GM23338 (cell line): ENCODE measurements at regions not wholly inside any gene's neighbourhood (a gene's known extent, or its start where the extent isn't known, plus 50 kb on each side); places are given as distances from the start of the nearest gene placed in this dataset.

Experiments
- ATAC-seq: fragments of 200-7000 bp; cut with Tn5 transposase; 3 replicates; pipeline ENCODE4 v1.9.1; 2020
- DNase-seq: peaks from one replicate; pipeline ENCODE4 v3.0.0-alpha.2; 2015; ENCODE audit warnings: low spot score
- H2AFZ ChIP-seq: fragments of 200-600 bp; sonication (generic); 2 replicates; pipeline ENCODE4 v1.8.0; 2016; ENCODE audit warnings: antibody characterized with exemption, mild to moderate bottlenecking, moderate library complexity
- H3F3A ChIP-seq: fragments of 200-600 bp; sonication (generic); replicated peaks from 2 replicates; pipeline ENCODE4 v1.8.0; 2017; ENCODE audit warnings: antibody characterized with exemption, mixed run types, low read depth
- H3K27ac ChIP-seq: fragments of 200-600 bp; sonication (generic); 2 replicates; pipeline ENCODE4 v1.6.1; 2016; ENCODE audit warnings: low read depth
- H3K27me3 ChIP-seq: fragments of 200-600 bp; sonication (generic); 2 replicates; pipeline ENCODE4 v1.8.0; 2016; ENCODE audit warnings: mild to moderate bottlenecking, mixed run types, moderate library complexity; ENCODE audit not compliant: insufficient read depth
- H3K36me3 ChIP-seq: fragments of 200-600 bp; sonication (generic); 2 replicates; pipeline ENCODE4 v1.8.0; 2016; ENCODE audit warnings: mild to moderate bottlenecking; ENCODE audit not compliant: insufficient read depth
- H3K4me1 ChIP-seq: fragments of 200-600 bp; sonication (generic); 2 replicates; pipeline ENCODE4 v1.8.0; 2016; ENCODE audit warnings: mild to moderate bottlenecking, moderate library complexity; ENCODE audit not compliant: insufficient read depth
- H3K4me2 ChIP-seq: fragments of 200-600 bp; sonication (generic); 2 replicates; pipeline ENCODE4 v1.7.1; 2017; ENCODE audit warnings: mixed run types
- H3K4me3 ChIP-seq: fragments of 200-600 bp; sonication (generic); 2 replicates; pipeline ENCODE4 v1.6.1; 2016; ENCODE audit warnings: mixed run types
- H3K79me2 ChIP-seq: fragments of 200-600 bp; sonication (generic); replicated peaks from 2 replicates; pipeline ENCODE4 v1.8.0; 2017; ENCODE audit warnings: mild to moderate bottlenecking; ENCODE audit not compliant: insufficient read depth
- H3K9me2 ChIP-seq: fragments of 200-600 bp; sonication (generic); 2 replicates; pipeline ENCODE4 v1.8.0; 2017; ENCODE audit not compliant: insufficient read depth
- H4K20me1 ChIP-seq: fragments of 200-600 bp; sonication (generic); replicated peaks from 2 replicates; pipeline ENCODE4 v1.8.0; 2017; ENCODE audit warnings: mild to moderate bottlenecking; ENCODE audit not compliant: insufficient read depth
- H3K27ac Mint-ChIP-seq: 2 replicates; pipeline ENCODE4 v1.8.0; 2020; ENCODE audit warnings: inconsistent platforms, mild to moderate bottlenecking, moderate library complexity, mixed read lengths
- H3K27me3 Mint-ChIP-seq: 3 replicates; pipeline ENCODE4 v1.8.0; 2022; ENCODE audit warnings: low read depth, mild to moderate bottlenecking, moderate library complexity, mixed read lengths, inconsistent platforms; ENCODE audit not compliant: insufficient read depth, poor library complexity
- H3K36me3 Mint-ChIP-seq: 3 replicates; pipeline ENCODE4 v1.8.0; 2021; ENCODE audit warnings: low read depth, mild to moderate bottlenecking, inconsistent platforms, moderate library complexity, mixed read lengths
- H3K4me1 Mint-ChIP-seq: 3 replicates; pipeline ENCODE4 v1.8.0; 2020; ENCODE audit warnings: mild to moderate bottlenecking, inconsistent platforms, mixed read lengths
- H3K4me3 Mint-ChIP-seq: 3 replicates; pipeline ENCODE4 v1.8.0; 2021; ENCODE audit warnings: moderate library complexity, mild to moderate bottlenecking, inconsistent platforms, mixed read lengths
- H3K9me3 Mint-ChIP-seq: 3 replicates; pipeline ENCODE4 v1.8.0; 2020; ENCODE audit warnings: moderate library complexity, mild to moderate bottlenecking, inconsistent platforms, mixed read lengths
- CREB1 ChIP-seq: fragments of 250-450 bp; sonication (Bioruptor Pico); IDR thresholded peaks from 2 replicates; pipeline ENCODE4 v1.5.0; 2020; ENCODE audit warnings: low read depth, mild to moderate bottlenecking, moderate library complexity
- EZH2 ChIP-seq: fragments of 200-600 bp; sonication (generic); IDR thresholded peaks from one replicate; pipeline ENCODE4 v1.8.0; 2017; ENCODE audit warnings: antibody characterized with exemption, mild to moderate bottlenecking, low read depth; ENCODE audit not compliant: unreplicated experiment
- EZH2phosphoT487 ChIP-seq: fragments of 200-600 bp; sonication (generic); IDR thresholded peaks from one replicate; pipeline ENCODE4 v1.8.1; 2018; ENCODE audit warnings: antibody characterized with exemption; ENCODE audit not compliant: unreplicated experiment
- JUNB ChIP-seq: IDR thresholded peaks from one replicate; pipeline ENCODE4 v1.6.1; 2016; ENCODE audit warnings: antibody characterized with exemption; ENCODE audit not compliant: unreplicated experiment
- NANOG ChIP-seq: IDR thresholded peaks from 2 replicates; pipeline ENCODE4 v1.6.1; 2016; ENCODE audit warnings: antibody characterized with exemption, borderline replicate concordance
- POLR2AphosphoS5 ChIP-seq: IDR thresholded peaks from 2 replicates; pipeline ENCODE4 v1.6.1; 2016; ENCODE audit warnings: antibody characterized with exemption, low read depth
- STAT1 ChIP-seq: IDR thresholded peaks from one replicate; pipeline ENCODE4 v1.6.1; 2016; ENCODE audit warnings: antibody characterized with exemption; ENCODE audit not compliant: unreplicated experiment
- ZNF114 ChIP-seq: fragments of 250-450 bp; sonication (Bioruptor Pico); IDR thresholded peaks from 2 replicates; pipeline ENCODE4 v1.5.0; 2020; ENCODE audit warnings: mild to moderate bottlenecking, moderate library complexity
- ZNF331 ChIP-seq: fragments of 250-450 bp; sonication (Bioruptor Pico); IDR thresholded peaks from 2 replicates; pipeline ENCODE4 v1.5.0; 2020; ENCODE audit warnings: low read depth, mild to moderate bottlenecking, moderate library complexity
- TF ChIP-seq, protein P1 (sequence below): IDR thresholded peaks from one replicate; pipeline ENCODE4 v1.6.1; 2018; ENCODE audit warnings: antibody characterized with exemption; ENCODE audit not compliant: unreplicated experiment
- TF ChIP-seq, protein P2 (sequence below): fragments of 250-450 bp; sonication (Bioruptor Pico); IDR thresholded peaks from 2 replicates; pipeline ENCODE4 v1.5.0; 2020; ENCODE audit warnings: mild to moderate bottlenecking, moderate library complexity
- TF ChIP-seq, protein P3 (sequence below): IDR thresholded peaks from 2 replicates; pipeline ENCODE4 v1.6.1; 2016; ENCODE audit warnings: antibody characterized with exemption
- TF ChIP-seq, protein P4 (sequence below), 2 experiments: fragments of 200-600 bp in 1 of 2; sonication (generic) in 1 of 2; conservative IDR thresholded peaks; 2 replicates each; pipeline versions ENCODE4 v1.5.1 to v1.6.1; 2016 to 2017; ENCODE audit warnings: antibody characterized with exemption in 2 of 2, low read depth in 2 of 2, mild to moderate bottlenecking in 2 of 2, moderate library complexity in 1 of 2

DNA sequence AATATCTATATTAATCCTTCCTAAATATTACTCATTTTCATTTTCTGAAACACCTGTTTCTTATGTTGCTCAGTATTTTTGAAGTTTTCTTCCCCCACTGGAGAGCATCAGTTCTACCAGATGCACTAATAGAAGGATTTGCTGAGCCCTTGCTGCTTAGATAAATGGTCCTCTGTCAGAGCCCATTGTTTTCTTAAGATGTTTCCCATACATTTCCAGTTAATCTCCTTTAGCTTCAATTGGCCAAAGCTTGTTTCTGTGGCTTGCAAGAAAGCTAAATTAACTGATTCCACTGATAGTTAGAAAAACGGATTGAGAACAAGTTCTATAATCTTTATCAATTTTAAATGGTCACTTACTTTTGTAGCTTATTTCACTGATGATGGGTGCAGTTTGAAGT is 1425.5 kb downstream of the PCDH18 start:
- Mint-ChIP-seq H3K27me3 (no peaks in the 10 kb centered on the region), H3K9me3 (no peaks in the 10 kb centered on the region), H3K4me3 (no peak overlapping the region), H3K27ac (no peak overlapping the region), H3K4me1 (peaks cover 6% of the 10 kb centered on the region; the same call in 2 of the 3 replicates), H3K36me3 (no peaks in the 10 kb centered on the region)
- no peak overlapping the region for H3K27ac ChIP-seq
- no peak overlapping the region for H3K4me2 ChIP-seq
- H3K4me3 ChIP-seq: no peak overlapping the region
- H3K36me3 ChIP-seq: no peaks in the 10 kb centered on the region
- H3K4me1 ChIP-seq: 0 out of 2 replicates have a peak, but pooled peaks cover 2% of the 10 kb centered on the region
- DNase-seq (peak; percentile 17), ATAC-seq (peak; percentile 61)
- H3K27me3 ChIP-seq: no peaks in the 10 kb centered on the region
- H2AFZ ChIP-seq: no peak overlapping the region
- no peaks in the 10 kb centered on the region for H3K79me2 ChIP-seq
- no peaks in the 10 kb centered on the region for H3K9me2 ChIP-seq
- H4K20me1 ChIP-seq: no peaks in the 10 kb centered on the region
- TF ChIP-seq ZNF331 (CRISPR knock-in tag) (no peak), EZH2 (no peak), EZH2phosphoT487 (no peak), JUNB (no peak), CREB1 (no peak), ZNF114 (no peak), STAT1 (no peak), NANOG (no peak), POLR2AphosphoS5 (no peak)
- TF ChIP-seq, protein P1, sequence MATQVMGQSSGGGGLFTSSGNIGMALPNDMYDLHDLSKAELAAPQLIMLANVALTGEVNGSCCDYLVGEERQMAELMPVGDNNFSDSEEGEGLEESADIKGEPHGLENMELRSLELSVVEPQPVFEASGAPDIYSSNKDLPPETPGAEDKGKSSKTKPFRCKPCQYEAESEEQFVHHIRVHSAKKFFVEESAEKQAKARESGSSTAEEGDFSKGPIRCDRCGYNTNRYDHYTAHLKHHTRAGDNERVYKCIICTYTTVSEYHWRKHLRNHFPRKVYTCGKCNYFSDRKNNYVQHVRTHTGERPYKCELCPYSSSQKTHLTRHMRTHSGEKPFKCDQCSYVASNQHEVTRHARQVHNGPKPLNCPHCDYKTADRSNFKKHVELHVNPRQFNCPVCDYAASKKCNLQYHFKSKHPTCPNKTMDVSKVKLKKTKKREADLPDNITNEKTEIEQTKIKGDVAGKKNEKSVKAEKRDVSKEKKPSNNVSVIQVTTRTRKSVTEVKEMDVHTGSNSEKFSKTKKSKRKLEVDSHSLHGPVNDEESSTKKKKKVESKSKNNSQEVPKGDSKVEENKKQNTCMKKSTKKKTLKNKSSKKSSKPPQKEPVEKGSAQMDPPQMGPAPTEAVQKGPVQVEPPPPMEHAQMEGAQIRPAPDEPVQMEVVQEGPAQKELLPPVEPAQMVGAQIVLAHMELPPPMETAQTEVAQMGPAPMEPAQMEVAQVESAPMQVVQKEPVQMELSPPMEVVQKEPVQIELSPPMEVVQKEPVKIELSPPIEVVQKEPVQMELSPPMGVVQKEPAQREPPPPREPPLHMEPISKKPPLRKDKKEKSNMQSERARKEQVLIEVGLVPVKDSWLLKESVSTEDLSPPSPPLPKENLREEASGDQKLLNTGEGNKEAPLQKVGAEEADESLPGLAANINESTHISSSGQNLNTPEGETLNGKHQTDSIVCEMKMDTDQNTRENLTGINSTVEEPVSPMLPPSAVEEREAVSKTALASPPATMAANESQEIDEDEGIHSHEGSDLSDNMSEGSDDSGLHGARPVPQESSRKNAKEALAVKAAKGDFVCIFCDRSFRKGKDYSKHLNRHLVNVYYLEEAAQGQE: no peak
- TF ChIP-seq, protein P2, sequence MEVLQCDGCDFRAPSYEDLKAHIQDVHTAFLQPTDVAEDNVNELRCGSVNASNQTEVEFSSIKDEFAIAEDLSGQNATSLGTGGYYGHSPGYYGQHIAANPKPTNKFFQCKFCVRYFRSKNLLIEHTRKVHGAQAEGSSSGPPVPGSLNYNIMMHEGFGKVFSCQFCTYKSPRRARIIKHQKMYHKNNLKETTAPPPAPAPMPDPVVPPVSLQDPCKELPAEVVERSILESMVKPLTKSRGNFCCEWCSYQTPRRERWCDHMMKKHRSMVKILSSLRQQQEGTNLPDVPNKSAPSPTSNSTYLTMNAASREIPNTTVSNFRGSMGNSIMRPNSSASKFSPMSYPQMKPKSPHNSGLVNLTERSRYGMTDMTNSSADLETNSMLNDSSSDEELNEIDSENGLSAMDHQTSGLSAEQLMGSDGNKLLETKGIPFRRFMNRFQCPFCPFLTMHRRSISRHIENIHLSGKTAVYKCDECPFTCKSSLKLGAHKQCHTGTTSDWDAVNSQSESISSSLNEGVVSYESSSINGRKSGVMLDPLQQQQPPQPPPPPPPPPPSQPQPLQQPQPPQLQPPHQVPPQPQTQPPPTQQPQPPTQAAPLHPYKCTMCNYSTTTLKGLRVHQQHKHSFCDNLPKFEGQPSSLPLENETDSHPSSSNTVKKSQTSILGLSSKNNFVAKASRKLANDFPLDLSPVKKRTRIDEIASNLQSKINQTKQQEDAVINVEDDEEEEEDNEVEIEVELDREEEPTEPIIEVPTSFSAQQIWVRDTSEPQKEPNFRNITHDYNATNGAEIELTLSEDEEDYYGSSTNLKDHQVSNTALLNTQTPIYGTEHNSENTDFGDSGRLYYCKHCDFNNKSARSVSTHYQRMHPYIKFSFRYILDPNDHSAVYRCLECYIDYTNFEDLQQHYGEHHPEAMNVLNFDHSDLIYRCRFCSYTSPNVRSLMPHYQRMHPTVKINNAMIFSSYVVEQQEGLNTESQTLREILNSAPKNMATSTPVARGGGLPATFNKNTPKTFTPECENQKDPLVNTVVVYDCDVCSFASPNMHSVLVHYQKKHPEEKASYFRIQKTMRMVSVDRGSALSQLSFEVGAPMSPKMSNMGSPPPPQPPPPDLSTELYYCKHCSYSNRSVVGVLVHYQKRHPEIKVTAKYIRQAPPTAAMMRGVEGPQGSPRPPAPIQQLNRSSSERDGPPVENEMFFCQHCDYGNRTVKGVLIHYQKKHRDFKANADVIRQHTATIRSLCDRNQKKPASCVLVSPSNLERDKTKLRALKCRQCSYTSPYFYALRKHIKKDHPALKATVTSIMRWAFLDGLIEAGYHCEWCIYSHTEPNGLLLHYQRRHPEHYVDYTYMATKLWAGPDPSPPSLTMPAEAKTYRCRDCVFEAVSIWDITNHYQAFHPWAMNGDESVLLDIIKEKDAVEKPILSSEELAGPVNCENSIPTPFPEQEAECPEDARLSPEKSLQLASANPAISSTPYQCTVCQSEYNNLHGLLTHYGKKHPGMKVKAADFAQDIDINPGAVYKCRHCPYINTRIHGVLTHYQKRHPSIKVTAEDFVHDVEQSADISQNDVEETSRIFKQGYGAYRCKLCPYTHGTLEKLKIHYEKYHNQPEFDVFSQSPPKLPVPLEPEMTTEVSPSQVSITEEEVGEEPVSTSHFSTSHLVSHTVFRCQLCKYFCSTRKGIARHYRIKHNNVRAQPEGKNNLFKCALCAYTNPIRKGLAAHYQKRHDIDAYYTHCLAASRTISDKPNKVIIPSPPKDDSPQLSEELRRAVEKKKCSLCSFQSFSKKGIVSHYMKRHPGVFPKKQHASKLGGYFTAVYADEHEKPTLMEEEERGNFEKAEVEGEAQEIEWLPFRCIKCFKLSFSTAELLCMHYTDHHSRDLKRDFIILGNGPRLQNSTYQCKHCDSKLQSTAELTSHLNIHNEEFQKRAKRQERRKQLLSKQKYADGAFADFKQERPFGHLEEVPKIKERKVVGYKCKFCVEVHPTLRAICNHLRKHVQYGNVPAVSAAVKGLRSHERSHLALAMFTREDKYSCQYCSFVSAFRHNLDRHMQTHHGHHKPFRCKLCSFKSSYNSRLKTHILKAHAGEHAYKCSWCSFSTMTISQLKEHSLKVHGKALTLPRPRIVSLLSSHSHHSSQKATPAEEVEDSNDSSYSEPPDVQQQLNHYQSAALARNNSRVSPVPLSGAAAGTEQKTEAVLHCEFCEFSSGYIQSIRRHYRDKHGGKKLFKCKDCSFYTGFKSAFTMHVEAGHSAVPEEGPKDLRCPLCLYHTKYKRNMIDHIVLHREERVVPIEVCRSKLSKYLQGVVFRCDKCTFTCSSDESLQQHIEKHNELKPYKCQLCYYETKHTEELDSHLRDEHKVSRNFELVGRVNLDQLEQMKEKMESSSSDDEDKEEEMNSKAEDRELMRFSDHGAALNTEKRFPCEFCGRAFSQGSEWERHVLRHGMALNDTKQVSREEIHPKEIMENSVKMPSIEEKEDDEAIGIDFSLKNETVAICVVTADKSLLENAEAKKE (CRISPR knock-in tag): no peak
- TF ChIP-seq, protein P3, sequence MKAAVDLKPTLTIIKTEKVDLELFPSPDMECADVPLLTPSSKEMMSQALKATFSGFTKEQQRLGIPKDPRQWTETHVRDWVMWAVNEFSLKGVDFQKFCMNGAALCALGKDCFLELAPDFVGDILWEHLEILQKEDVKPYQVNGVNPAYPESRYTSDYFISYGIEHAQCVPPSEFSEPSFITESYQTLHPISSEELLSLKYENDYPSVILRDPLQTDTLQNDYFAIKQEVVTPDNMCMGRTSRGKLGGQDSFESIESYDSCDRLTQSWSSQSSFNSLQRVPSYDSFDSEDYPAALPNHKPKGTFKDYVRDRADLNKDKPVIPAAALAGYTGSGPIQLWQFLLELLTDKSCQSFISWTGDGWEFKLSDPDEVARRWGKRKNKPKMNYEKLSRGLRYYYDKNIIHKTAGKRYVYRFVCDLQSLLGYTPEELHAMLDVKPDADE: no peak
- TF ChIP-seq, protein P4, sequence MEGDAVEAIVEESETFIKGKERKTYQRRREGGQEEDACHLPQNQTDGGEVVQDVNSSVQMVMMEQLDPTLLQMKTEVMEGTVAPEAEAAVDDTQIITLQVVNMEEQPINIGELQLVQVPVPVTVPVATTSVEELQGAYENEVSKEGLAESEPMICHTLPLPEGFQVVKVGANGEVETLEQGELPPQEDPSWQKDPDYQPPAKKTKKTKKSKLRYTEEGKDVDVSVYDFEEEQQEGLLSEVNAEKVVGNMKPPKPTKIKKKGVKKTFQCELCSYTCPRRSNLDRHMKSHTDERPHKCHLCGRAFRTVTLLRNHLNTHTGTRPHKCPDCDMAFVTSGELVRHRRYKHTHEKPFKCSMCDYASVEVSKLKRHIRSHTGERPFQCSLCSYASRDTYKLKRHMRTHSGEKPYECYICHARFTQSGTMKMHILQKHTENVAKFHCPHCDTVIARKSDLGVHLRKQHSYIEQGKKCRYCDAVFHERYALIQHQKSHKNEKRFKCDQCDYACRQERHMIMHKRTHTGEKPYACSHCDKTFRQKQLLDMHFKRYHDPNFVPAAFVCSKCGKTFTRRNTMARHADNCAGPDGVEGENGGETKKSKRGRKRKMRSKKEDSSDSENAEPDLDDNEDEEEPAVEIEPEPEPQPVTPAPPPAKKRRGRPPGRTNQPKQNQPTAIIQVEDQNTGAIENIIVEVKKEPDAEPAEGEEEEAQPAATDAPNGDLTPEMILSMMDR (conservative IDR thresholded peaks at IDR 0.05; ENCODE audit: low read depth in 2 of 2): no peak
- H3F3A ChIP-seq: no peaks in the 10 kb centered on the region
